CD14-positive monocyte (primary cell): ENCODE measurements at regions not wholly inside any gene's neighbourhood (a gene's known extent, or its start where the extent isn't known, plus 50 kb on each side); places are given as distances from the start of the nearest gene placed in this dataset.

Source experiments
- DNase-seq, 3 donors: peaks; one replicate each; pipeline ENCODE4 v3.0.0-alpha.2; 2011 to 2022
- H2AFZ ChIP-seq: 2 replicates; pipeline ENCODE4 v1.6.0; 2012; ENCODE audit warnings: mild to moderate bottlenecking, low read depth, low read length, inconsistent platforms; ENCODE audit not compliant: insufficient read depth, poor library complexity, severe bottlenecking
- H3K27ac ChIP-seq, 2 donors: 1 replicate in 1 of 2; 2 replicates in 1 of 2; pipeline ENCODE4 v1.5.1; 2012 to 2013; ENCODE audit warnings: low read length in 2 of 2, control low read depth in 1 of 2, inconsistent platforms in 1 of 2, low read depth in 1 of 2, mild to moderate bottlenecking in 1 of 2
- H3K27me3 ChIP-seq, 2 donors: one replicate each; pipeline versions ENCODE4 v1.6.0 to v1.6.1; 2011 to 2013; ENCODE audit warnings: low read length in 2 of 2; ENCODE audit not compliant: control insufficient read depth in 2 of 2, insufficient read depth in 2 of 2
- H3K36me3 ChIP-seq, 2 donors: replicated peaks in 1 of 2; 1 replicate in 1 of 2; 2 replicates in 1 of 2; pipeline versions ENCODE4 v1.5.1 to v1.6.1; 2012 to 2013; ENCODE audit warnings: low read length in 2 of 2, control low read depth in 1 of 2, inconsistent platforms in 1 of 2, mild to moderate bottlenecking in 1 of 2; ENCODE audit not compliant: insufficient read depth in 2 of 2, control insufficient read depth in 1 of 2
- H3K4me1 ChIP-seq, 2 donors: 1 replicate in 1 of 2; 2 replicates in 1 of 2; pipeline versions ENCODE4 v1.5.1 to v1.6.1; 2012 to 2013; ENCODE audit warnings: low read length in 2 of 2, control low read depth in 1 of 2, inconsistent platforms in 1 of 2, mild to moderate bottlenecking in 1 of 2, moderate library complexity in 1 of 2; ENCODE audit not compliant: insufficient read depth in 2 of 2, control insufficient read depth in 1 of 2
- H3K4me2 ChIP-seq: replicated peaks from 2 replicates; pipeline ENCODE3; 2012; ENCODE audit warnings: low read length, moderate library complexity, mild to moderate bottlenecking; ENCODE audit not compliant: poor library complexity, severe bottlenecking; ENCODE audit errors: extremely low read depth
- H3K4me3 ChIP-seq, 3 experiments: fragments of 200-600 bp in 1 of 3; sonication (generic) in 1 of 3; replicated peaks in 1 of 3; 1 replicate in 2 of 3; 2 replicates in 1 of 3; pipeline ENCODE4 v1.5.1; 2011 to 2013; ENCODE audit warnings: low read length in 3 of 3, mild to moderate bottlenecking in 3 of 3, control low read depth in 2 of 3, low read depth in 2 of 3, inconsistent platforms in 1 of 3, moderate library complexity in 1 of 3
- H3K79me2 ChIP-seq: 2 replicates; pipeline ENCODE4 v1.6.0; 2012; ENCODE audit warnings: mild to moderate bottlenecking, control low read depth, inconsistent platforms, low read length, moderate library complexity; ENCODE audit not compliant: insufficient read depth
- H3K9ac ChIP-seq: 2 replicates; pipeline ENCODE4 v1.6.0; 2017; ENCODE audit warnings: low read length, mild to moderate bottlenecking; ENCODE audit not compliant: insufficient read depth, poor library complexity, severe bottlenecking
- H3K9me3 ChIP-seq, 2 donors: replicated peaks in 1 of 2; 1 replicate in 1 of 2; 2 replicates in 1 of 2; pipeline versions ENCODE4 v1.5.1 to v1.6.1; 2012 to 2013; ENCODE audit warnings: low read length in 2 of 2, control low read depth in 1 of 2; ENCODE audit not compliant: control insufficient read depth in 1 of 2, insufficient read depth in 1 of 2
- H4K20me1 ChIP-seq: 2 replicates; pipeline ENCODE4 v1.6.0; 2012; ENCODE audit warnings: mild to moderate bottlenecking, low read length, control low read depth, moderate library complexity; ENCODE audit not compliant: insufficient read depth
- H3K27ac Mint-ChIP-seq, 7 donors: one replicate each; pipeline ENCODE4 v1.8.0; 2020; ENCODE audit warnings: mild to moderate bottlenecking in 7 of 7, mixed read lengths in 7 of 7, moderate library complexity in 6 of 7, inconsistent platforms in 2 of 7
- H3K27me3 Mint-ChIP-seq, 3 donors: one replicate each; pipeline ENCODE4 v1.8.0; 2021 to 2022; ENCODE audit warnings: low read depth in 3 of 3, mild to moderate bottlenecking in 3 of 3, mixed read lengths in 3 of 3, moderate library complexity in 3 of 3, inconsistent platforms in 1 of 3
- H3K36me3 Mint-ChIP-seq, 2 donors: one replicate each; pipeline ENCODE4 v1.8.0; 2020; ENCODE audit warnings: mixed read lengths in 2 of 2, inconsistent platforms in 1 of 2, mild to moderate bottlenecking in 1 of 2
- H3K4me1 Mint-ChIP-seq: one replicate; pipeline ENCODE4 v1.8.0; 2020; ENCODE audit warnings: mild to moderate bottlenecking, mixed read lengths
- H3K4me3 Mint-ChIP-seq, 2 donors: one replicate each; pipeline ENCODE4 v1.8.0; 2020; ENCODE audit warnings: mild to moderate bottlenecking in 2 of 2, mixed read lengths in 2 of 2, moderate library complexity in 1 of 2
- H3K9me3 Mint-ChIP-seq, 7 donors: one replicate each; pipeline ENCODE4 v1.8.0; 2020 to 2022; ENCODE audit warnings: mixed read lengths in 7 of 7, mild to moderate bottlenecking in 6 of 7, moderate library complexity in 6 of 7, inconsistent platforms in 2 of 7
- WGBS: methylation state at CpG from one replicate; pipeline ENCODE4 v1.1.5; 2013; ENCODE audit warnings: missing lambda C conversion rate; ENCODE audit not compliant: insufficient coverage; 5-methylcytosine and 5-hydroxymethylcytosine counted together
- intact Hi-C, 2 donors: fragments of 100-400 bp; cut with micrococcal nuclease; formaldehyde crosslinking; loops; one replicate each; pipeline versions ENCODE4 v1.15.0 to v1.15.1; 2023
- TF ChIP-seq, protein P1 (sequence below): fragments of 200-600 bp; IDR thresholded peaks from one replicate; pipeline ENCODE4 v1.8.0; 2022; ENCODE audit warnings: antibody characterized with exemption, mild to moderate bottlenecking

DNA sequence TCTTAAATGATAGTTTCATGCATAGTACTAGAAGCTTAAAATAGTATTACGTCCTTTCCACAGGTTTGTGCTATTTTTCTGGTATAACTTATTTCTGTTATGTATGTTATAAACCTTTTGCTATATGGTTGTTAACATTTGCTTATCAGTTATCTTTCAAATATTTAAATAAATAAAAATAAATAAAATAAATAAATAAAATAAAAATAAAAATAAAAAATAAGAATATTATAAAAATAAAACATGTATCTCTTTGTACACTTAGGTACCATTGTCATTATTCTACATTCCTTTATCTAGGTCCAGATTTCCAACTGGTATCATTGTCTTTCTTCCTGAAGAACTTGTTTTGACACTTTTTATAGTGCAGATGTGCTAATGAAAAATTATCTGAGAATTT lies 1310.4 kb upstream of the SLC10A2 start:
- peaks cover 0 to 1% (median 0%) of the 10 kb centered on the region in 3 donors for H3K27me3 Mint-ChIP-seq
- TF ChIP-seq, protein P1, sequence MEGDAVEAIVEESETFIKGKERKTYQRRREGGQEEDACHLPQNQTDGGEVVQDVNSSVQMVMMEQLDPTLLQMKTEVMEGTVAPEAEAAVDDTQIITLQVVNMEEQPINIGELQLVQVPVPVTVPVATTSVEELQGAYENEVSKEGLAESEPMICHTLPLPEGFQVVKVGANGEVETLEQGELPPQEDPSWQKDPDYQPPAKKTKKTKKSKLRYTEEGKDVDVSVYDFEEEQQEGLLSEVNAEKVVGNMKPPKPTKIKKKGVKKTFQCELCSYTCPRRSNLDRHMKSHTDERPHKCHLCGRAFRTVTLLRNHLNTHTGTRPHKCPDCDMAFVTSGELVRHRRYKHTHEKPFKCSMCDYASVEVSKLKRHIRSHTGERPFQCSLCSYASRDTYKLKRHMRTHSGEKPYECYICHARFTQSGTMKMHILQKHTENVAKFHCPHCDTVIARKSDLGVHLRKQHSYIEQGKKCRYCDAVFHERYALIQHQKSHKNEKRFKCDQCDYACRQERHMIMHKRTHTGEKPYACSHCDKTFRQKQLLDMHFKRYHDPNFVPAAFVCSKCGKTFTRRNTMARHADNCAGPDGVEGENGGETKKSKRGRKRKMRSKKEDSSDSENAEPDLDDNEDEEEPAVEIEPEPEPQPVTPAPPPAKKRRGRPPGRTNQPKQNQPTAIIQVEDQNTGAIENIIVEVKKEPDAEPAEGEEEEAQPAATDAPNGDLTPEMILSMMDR = no peak
- H3K4me3 Mint-ChIP-seq = no peak overlapping the region
- no peak overlapping the region for H3K9ac ChIP-seq
- no peak overlapping the region for H3K27ac ChIP-seq
- no peaks in the 10 kb centered on the region for H3K36me3 ChIP-seq
- no peak overlapping the region for H3K27ac Mint-ChIP-seq
- no peaks in the 10 kb centered on the region for H3K4me1 Mint-ChIP-seq
- no peak for DNase-seq
- no CpG with 5 or more reads among the region's 1 CpG for WGBS
- H2AFZ ChIP-seq = no peak overlapping the region
- no peaks in the 10 kb centered on the region for H3K4me1 ChIP-seq
- H3K9me3 ChIP-seq = peaks cover 4 to 6% of the 10 kb centered on the region in 2 donors
- no peak overlapping the region for H3K4me2 ChIP-seq
- no peak overlapping the region for H3K4me3 ChIP-seq
- intact Hi-C loops = no loop called here
- H3K36me3 Mint-ChIP-seq = no peaks in the 10 kb centered on the region
- peaks cover 0 to 8% (median 3%) of the 10 kb centered on the region in 7 donors for H3K9me3 Mint-ChIP-seq
- H3K79me2 ChIP-seq = no peaks in the 10 kb centered on the region
- no peaks in the 10 kb centered on the region for H3K27me3 ChIP-seq
- H4K20me1 ChIP-seq = no peaks in the 10 kb centered on the region

DNA sequence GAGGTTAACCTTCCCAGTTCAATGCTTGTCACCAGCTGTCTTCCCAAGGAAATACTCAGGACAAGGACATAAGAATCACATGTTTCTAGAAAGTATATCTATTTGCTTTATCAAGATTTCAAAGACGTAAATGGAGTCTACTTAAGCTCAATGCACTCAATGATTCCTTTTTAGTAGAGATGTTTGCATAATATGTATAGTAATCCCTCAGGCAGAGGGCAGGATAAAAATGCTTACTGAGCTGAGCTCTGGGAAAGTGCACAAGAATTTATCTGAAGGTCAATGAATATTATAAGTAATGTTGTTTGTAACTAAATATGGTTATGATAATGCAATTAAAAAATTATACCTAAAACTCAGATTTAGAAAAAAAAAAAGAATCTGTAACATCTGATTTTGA lies 1309.4 kb upstream of the SLC10A2 start:
- TF ChIP-seq, protein P1 = no peak
- Histone ChIP-seq H3K36me3 (no peaks in the 10 kb centered on the region), H3K79me2 (no peaks in the 10 kb centered on the region), H2AFZ (no peak overlapping the region), H3K27ac (no peak overlapping the region), H3K4me1 (no peaks in the 10 kb centered on the region), H4K20me1 (no peaks in the 10 kb centered on the region), H3K9me3 (peaks cover 4 to 6% of the 10 kb centered on the region in 2 donors), H3K4me3 (no peak overlapping the region), H3K27me3 (no peaks in the 10 kb centered on the region), H3K9ac (no peak overlapping the region), H3K4me2 (no peak overlapping the region)
- Mint-ChIP-seq H3K4me3 (no peak overlapping the region), H3K36me3 (no peaks in the 10 kb centered on the region), H3K9me3 (peaks cover 0 to 6% (median 3%) of the 10 kb centered on the region in 7 donors), H3K27ac (no peak overlapping the region), H3K27me3 (peaks cover 0 to under 1% (median 0%) of the 10 kb centered on the region in 3 donors), H3K4me1 (no peaks in the 10 kb centered on the region)
- intact Hi-C loops = no loop called here
- no peak for DNase-seq
- WGBS = no CpG with 5 or more reads among the region's 1 CpG
